H1 (cell line): ENCODE measurements at regions not wholly inside any gene's neighbourhood (a gene's known extent, or its start where the extent isn't known, plus 50 kb on each side); places are given as distances from the start of the nearest gene placed in this dataset.

Source experiments
- CTCF ChIA-PET: fragments of 300-600 bp; sonication (Branson Sonifier 250); formaldehyde crosslinking; loops from one replicate; lab custom pipeline; 2021; ENCODE audit not compliant: partially characterized antibody; lab: Charles Lee
- POLR2A ChIA-PET: fragments of 300-600 bp; sonication (Branson Sonifier 250); formaldehyde crosslinking; loops from one replicate; lab custom pipeline; 2021; ENCODE audit warnings: inconsistent platforms; ENCODE audit not compliant: partially characterized antibody; lab: Charles Lee
- DNase-seq, 2 experiments: peaks; one replicate each; pipeline versions ENCODE4 v3.0.0 to v3.0.0-alpha.2; 2010 to 2022; ENCODE audit warnings: low spot score in 2 of 2, low read depth in 1 of 2, mixed read lengths in 1 of 2
- FAIRE-seq: peaks from 2 replicates; lab custom pipeline; 2011; peaks lifted over from hg19 to GRCh38; lab: Jason Lieb, UNC
- H2AFZ ChIP-seq: 2 replicates; pipeline ENCODE4 v1.8.1; 2012; ENCODE audit warnings: low read length, inconsistent platforms
- H2AK5ac ChIP-seq: 2 replicates; pipeline ENCODE4 v1.6.1; 2013; ENCODE audit warnings: low read depth, low read length
- H2BK120ac ChIP-seq: replicated peaks from 2 replicates; pipeline ENCODE3; 2013; ENCODE audit warnings: low read depth, low read length, inconsistent platforms
- H2BK12ac ChIP-seq: 2 replicates; pipeline ENCODE4 v1.6.1; 2013; ENCODE audit warnings: low read depth, low read length
- H2BK15ac ChIP-seq: 2 replicates; pipeline ENCODE4 v1.6.1; 2013; ENCODE audit warnings: low read length
- H2BK20ac ChIP-seq: 2 replicates; pipeline ENCODE4 v1.6.1; 2013; ENCODE audit warnings: low read length
- H2BK5ac ChIP-seq: 2 replicates; pipeline ENCODE4 v1.6.1; 2013; ENCODE audit warnings: low read depth, low read length
- H3K14ac ChIP-seq: 2 replicates; pipeline ENCODE4 v1.6.1; 2013; ENCODE audit warnings: inconsistent platforms; ENCODE audit not compliant: insufficient read length
- H3K18ac ChIP-seq: 2 replicates; pipeline ENCODE4 v1.6.1; 2013; ENCODE audit warnings: low read length; ENCODE audit errors: extremely low read depth
- H3K23ac ChIP-seq: 2 replicates; pipeline ENCODE4 v1.6.1; 2013; ENCODE audit warnings: inconsistent platforms; ENCODE audit not compliant: insufficient read length
- H3K23me2 ChIP-seq: 2 replicates; pipeline ENCODE4 v1.6.1; 2013; ENCODE audit warnings: low read depth, low read length
- H3K27ac ChIP-seq: 2 replicates; pipeline ENCODE4 v1.6.1; 2011; ENCODE audit warnings: low read depth, low read length, inconsistent platforms
- H3K27me3 ChIP-seq, 4 experiments: replicated peaks in 1 of 4; 1 replicate in 1 of 4; 2 replicates in 3 of 4; pipeline versions ENCODE4 v1.6.1 to v1.8.1; 2011 to 2013; ENCODE audit warnings: low read length in 3 of 4, mild to moderate bottlenecking in 3 of 4, inconsistent platforms in 2 of 4, mixed read lengths in 2 of 4, moderate library complexity in 1 of 4; ENCODE audit not compliant: control insufficient read depth in 3 of 4, insufficient read depth in 3 of 4; ENCODE audit errors: extremely low read depth in 1 of 4
- H3K36me3 ChIP-seq, 4 experiments: 2 replicates each; pipeline versions ENCODE4 v1.6.1 to v1.8.1; 2011 to 2013; ENCODE audit warnings: mild to moderate bottlenecking in 4 of 4, low read length in 3 of 4, moderate library complexity in 2 of 4, control low read depth in 1 of 4, inconsistent platforms in 1 of 4; ENCODE audit not compliant: insufficient read depth in 4 of 4, control insufficient read depth in 2 of 4
- H3K4ac ChIP-seq: replicated peaks from 2 replicates; pipeline ENCODE3; 2013; ENCODE audit warnings: low read length, low read depth, mixed read lengths, inconsistent platforms; ENCODE audit not compliant: insufficient read length
- H3K4me1 ChIP-seq, 4 experiments: replicated peaks in 1 of 4; 1 replicate in 1 of 4; 2 replicates in 3 of 4; pipeline versions ENCODE4 v1.6.1 to v1.8.1; 2011 to 2013; ENCODE audit warnings: low read length in 3 of 4, inconsistent platforms in 2 of 4, mixed read lengths in 1 of 4; ENCODE audit not compliant: insufficient read depth in 4 of 4, control insufficient read depth in 3 of 4
- H3K4me2 ChIP-seq, 2 experiments: 2 replicates each; pipeline versions ENCODE4 v1.6.1 to v1.8.1; 2011 to 2013; ENCODE audit warnings: low read depth in 2 of 2, low read length in 2 of 2, control low read depth in 1 of 2, inconsistent platforms in 1 of 2, mild to moderate bottlenecking in 1 of 2; ENCODE audit not compliant: insufficient read depth in 1 of 2
- H3K4me3 ChIP-seq, 4 experiments: fragments of 200-600, 300-600 bp in 1 of 4; sonication (generic), shearing (Covaris generic), sonication (Bioruptor Twin) in 1 of 4; 2 replicates each; pipeline versions ENCODE4 v1.5.1 to v1.8.1; 2011 to 2016; ENCODE audit warnings: low read length in 4 of 4, low read depth in 3 of 4, control low read depth in 2 of 4, inconsistent platforms in 2 of 4, mild to moderate bottlenecking in 2 of 4, mixed read lengths in 1 of 4, moderate library complexity in 1 of 4; ENCODE audit not compliant: insufficient read depth in 2 of 4; ENCODE audit errors: extremely low read depth in 1 of 4
- H3K56ac ChIP-seq: replicated peaks from 2 replicates; pipeline ENCODE3; 2013; ENCODE audit warnings: low read depth, mild to moderate bottlenecking, mixed read lengths, low read length, inconsistent platforms; ENCODE audit not compliant: insufficient read length
- H3K79me1 ChIP-seq: 2 replicates; pipeline ENCODE4 v1.6.1; 2013; ENCODE audit warnings: low read depth, low read length, control low read depth
- H3K79me2 ChIP-seq, 2 experiments: 2 replicates each; pipeline versions ENCODE4 v1.6.1 to v1.8.1; 2012 to 2013; ENCODE audit warnings: low read length in 2 of 2, mild to moderate bottlenecking in 2 of 2, inconsistent platforms in 1 of 2; ENCODE audit not compliant: insufficient read depth in 2 of 2, control insufficient read depth in 1 of 2
- H3K9ac ChIP-seq, 4 experiments: replicated peaks in 1 of 4; 1 replicate in 1 of 4; 2 replicates in 3 of 4; pipeline versions ENCODE4 v1.6.1 to v1.8.1; 2011 to 2013; ENCODE audit warnings: low read depth in 3 of 4, low read length in 3 of 4, control low read depth in 2 of 4, mild to moderate bottlenecking in 2 of 4, moderate library complexity in 2 of 4, inconsistent platforms in 1 of 4; ENCODE audit errors: extremely low read depth in 1 of 4
- H3K9me3 ChIP-seq, 2 experiments: 2 replicates each; pipeline versions ENCODE4 v1.6.1 to v1.8.1; 2012 to 2013; ENCODE audit warnings: mild to moderate bottlenecking in 2 of 2, moderate library complexity in 2 of 2, control low read depth in 1 of 2, inconsistent platforms in 1 of 2, low read depth in 1 of 2, low read length in 1 of 2, mixed read lengths in 1 of 2; ENCODE audit not compliant: insufficient read depth in 2 of 2
- H4K20me1 ChIP-seq, 2 experiments: replicated peaks in 1 of 2; 2 replicates each; pipeline versions ENCODE3 to v1.8.1; 2011 to 2013; ENCODE audit warnings: inconsistent platforms in 2 of 2, low read length in 2 of 2, mild to moderate bottlenecking in 1 of 2; ENCODE audit not compliant: insufficient read depth in 2 of 2, control insufficient read depth in 1 of 2
- H4K5ac ChIP-seq: 2 replicates; pipeline ENCODE4 v1.6.1; 2013; ENCODE audit warnings: low read length, low read depth, mixed read lengths, inconsistent platforms; ENCODE audit not compliant: insufficient read length
- H4K8ac ChIP-seq: 2 replicates; pipeline ENCODE4 v1.8.0; 2013; ENCODE audit warnings: mild to moderate bottlenecking, moderate library complexity, low read length, inconsistent platforms; ENCODE audit not compliant: insufficient read depth; ENCODE audit errors: extremely low read depth
- H4K91ac ChIP-seq: replicated peaks from 2 replicates; pipeline ENCODE3; 2013; ENCODE audit warnings: low read length, mixed read lengths, inconsistent platforms; ENCODE audit not compliant: insufficient read length
- CBX5 ChIP-seq: fragments of 300-800, 300-1000 bp; sonication (generic); IDR thresholded peaks from 2 replicates; pipeline ENCODE4 v1.7.1; 2016; ENCODE audit warnings: antibody characterized with exemption, low read length, low read depth
- GABPA ChIP-seq: IDR thresholded peaks from 2 replicates; pipeline ENCODE4 v1.6.1; 2011; ENCODE audit warnings: mild to moderate bottlenecking, low read length, moderate library complexity, borderline replicate concordance; ENCODE audit not compliant: insufficient read depth
- GTF2F1 ChIP-seq: IDR thresholded peaks from 2 replicates; pipeline ENCODE4 v1.6.1; 2012; ENCODE audit warnings: low read depth, low read length, improper control_type of control experiment, borderline replicate concordance
- NANOG ChIP-seq: IDR thresholded peaks from 2 replicates; pipeline ENCODE4 v1.6.1; 2011; ENCODE audit warnings: low read length, low read depth, mild to moderate bottlenecking, inconsistent platforms; ENCODE audit not compliant: insufficient read depth, poor library complexity, severe bottlenecking
- PHF8 ChIP-seq: fragments of 200-600 bp; sonication (generic); conservative IDR thresholded peaks from 2 replicates; pipeline ENCODE4 v1.7.1; 2012; ENCODE audit warnings: low read depth, mild to moderate bottlenecking, inconsistent platforms, low read length, moderate library complexity
- RAD21 ChIP-seq, 2 experiments: IDR thresholded peaks in 1 of 2; conservative IDR thresholded peaks in 1 of 2; 2 replicates each; pipeline ENCODE4 v1.6.1; 2011; ENCODE audit warnings: low read depth in 2 of 2, low read length in 2 of 2, improper control_type of control experiment in 1 of 2, inconsistent platforms in 1 of 2, mild to moderate bottlenecking in 1 of 2, moderate library complexity in 1 of 2
- SIX5 ChIP-seq: IDR thresholded peaks from 2 replicates; pipeline ENCODE4 v1.6.1; 2011; ENCODE audit warnings: mild to moderate bottlenecking, low read depth, low read length
- TAF1 ChIP-seq: IDR thresholded peaks from 2 replicates; pipeline ENCODE4 v1.6.1; 2011; ENCODE audit warnings: mild to moderate bottlenecking, low read depth, low read length
- YY1 ChIP-seq: IDR thresholded peaks from 2 replicates; pipeline ENCODE4 v1.6.1; 2011; ENCODE audit warnings: low read depth, mild to moderate bottlenecking, low read length
- ZNF274 ChIP-seq: IDR thresholded peaks from 2 replicates; pipeline ENCODE4 v1.7.0; 2012; ENCODE audit warnings: low read length, borderline replicate concordance; ENCODE audit errors: extremely low read depth
- TF ChIP-seq, protein P1 (sequence below): IDR thresholded peaks from 2 replicates; pipeline ENCODE4 v1.6.1; 2012; ENCODE audit warnings: low read length, inconsistent platforms
- TF ChIP-seq, protein P2 (sequence below): IDR thresholded peaks from 2 replicates; pipeline ENCODE4 v1.6.1; 2011; ENCODE audit warnings: low read length, improper control_type of control experiment

DNA sequence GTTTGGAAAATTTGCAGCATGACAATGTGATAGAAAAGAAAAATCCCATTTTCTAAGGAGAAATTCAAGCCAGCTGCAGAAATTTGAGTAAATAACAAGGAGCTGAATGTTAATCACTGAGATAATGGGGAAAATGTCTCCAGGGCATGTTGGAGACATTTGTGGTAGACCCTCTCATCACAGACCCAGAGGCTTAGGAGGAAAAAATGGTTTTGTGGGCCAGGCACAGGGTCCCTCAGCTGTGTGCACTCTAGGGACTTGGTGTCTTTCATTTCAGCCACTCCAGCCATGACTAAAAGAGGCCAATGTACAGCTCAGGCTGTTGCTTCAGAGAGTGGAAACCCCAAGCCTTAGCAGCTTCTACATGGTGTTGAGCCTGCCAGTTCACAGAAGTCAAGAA lies 111.4 kb upstream of the SYT10 start:
- Histone ChIP-seq H3K79me2 (no peaks in the 10 kb centered on the region), H3K9ac (no peak overlapping the region), H4K20me1 (no peaks in the 10 kb centered on the region), H2BK20ac (no peak overlapping the region), H3K56ac (no peak overlapping the region), H2BK120ac (no peak overlapping the region), H3K4me2 (no peak overlapping the region), H4K5ac (no peak overlapping the region), H2BK15ac (no peak overlapping the region), H3K23me2 (no peaks in the 10 kb centered on the region), H3K4me3 (no peak overlapping the region), H2AFZ (no peak overlapping the region), H4K8ac (no peak overlapping the region), H4K91ac (no peak overlapping the region), H3K79me1 (no peaks in the 10 kb centered on the region), H3K14ac (no peak overlapping the region), H3K36me3 (no peaks in the 10 kb centered on the region; a peak in 1 of 8 replicates), H3K18ac (no peak overlapping the region), H3K27ac (no peak overlapping the region), H2BK5ac (no peak overlapping the region), H2AK5ac (no peak overlapping the region), H3K27me3 (no peaks in the 10 kb centered on the region), H3K23ac (no peak overlapping the region), H2BK12ac (no peak overlapping the region), H3K4me1 (no peaks in the 10 kb centered on the region), H3K4ac (no peak overlapping the region), H3K9me3 (peaks cover 8% of the 10 kb centered on the region in 2 experiments)
- FAIRE-seq = no peak
- POLR2A ChIA-PET = no interaction called here
- CTCF ChIA-PET = no interaction called here
- no peak for DNase-seq
- TF ChIP-seq NANOG (no peak), GTF2F1 (no peak), PHF8 (no peak), SIX5 (no peak), CBX5 (no peak), ZNF274 (no peak), RAD21 (IDR thresholded peaks at IDR 0.05 in 1 of 2, conservative IDR thresholded peaks at IDR 0.05 in 1 of 2; ENCODE audit: low read depth in 2 of 2, low read length in 2 of 2) (no peak), YY1 (no peak), GABPA (no peak), TAF1 (no peak)
- TF ChIP-seq, protein P1, sequence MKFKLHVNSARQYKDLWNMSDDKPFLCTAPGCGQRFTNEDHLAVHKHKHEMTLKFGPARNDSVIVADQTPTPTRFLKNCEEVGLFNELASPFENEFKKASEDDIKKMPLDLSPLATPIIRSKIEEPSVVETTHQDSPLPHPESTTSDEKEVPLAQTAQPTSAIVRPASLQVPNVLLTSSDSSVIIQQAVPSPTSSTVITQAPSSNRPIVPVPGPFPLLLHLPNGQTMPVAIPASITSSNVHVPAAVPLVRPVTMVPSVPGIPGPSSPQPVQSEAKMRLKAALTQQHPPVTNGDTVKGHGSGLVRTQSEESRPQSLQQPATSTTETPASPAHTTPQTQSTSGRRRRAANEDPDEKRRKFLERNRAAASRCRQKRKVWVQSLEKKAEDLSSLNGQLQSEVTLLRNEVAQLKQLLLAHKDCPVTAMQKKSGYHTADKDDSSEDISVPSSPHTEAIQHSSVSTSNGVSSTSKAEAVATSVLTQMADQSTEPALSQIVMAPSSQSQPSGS = no peak
- TF ChIP-seq, protein P2, sequence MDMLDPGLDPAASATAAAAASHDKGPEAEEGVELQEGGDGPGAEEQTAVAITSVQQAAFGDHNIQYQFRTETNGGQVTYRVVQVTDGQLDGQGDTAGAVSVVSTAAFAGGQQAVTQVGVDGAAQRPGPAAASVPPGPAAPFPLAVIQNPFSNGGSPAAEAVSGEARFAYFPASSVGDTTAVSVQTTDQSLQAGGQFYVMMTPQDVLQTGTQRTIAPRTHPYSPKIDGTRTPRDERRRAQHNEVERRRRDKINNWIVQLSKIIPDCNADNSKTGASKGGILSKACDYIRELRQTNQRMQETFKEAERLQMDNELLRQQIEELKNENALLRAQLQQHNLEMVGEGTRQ = no peak
